ENCODE measurements at regions not wholly inside any gene's neighbourhood (a gene's known extent, or its start where the extent isn't known, plus 50 kb on each side); places are given as distances from the start of the nearest gene placed in this dataset.

DNA sequence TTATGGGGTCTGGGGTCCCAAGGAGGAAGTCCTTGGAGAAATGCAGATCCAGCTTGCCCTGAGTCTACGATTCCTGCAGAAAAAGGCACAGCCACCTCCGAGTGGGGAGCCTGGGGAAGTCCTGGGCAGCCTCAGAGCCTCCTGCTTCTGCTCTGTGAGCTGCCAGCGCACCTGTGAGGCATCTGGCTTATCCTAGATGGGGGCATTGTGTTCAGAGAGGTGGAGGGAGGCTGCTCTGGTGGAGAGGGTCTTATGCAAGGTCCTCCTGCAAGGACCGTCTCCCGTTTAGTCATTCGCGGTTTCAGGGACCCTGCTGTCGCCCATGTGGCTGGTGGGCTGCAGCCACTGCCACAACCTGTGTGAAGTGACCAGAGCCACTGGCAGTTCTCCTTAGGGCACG lies 53.0 kb upstream of the PRMT8 start:
- Histone ChIP-seq H3K27ac (replicated peaks) (no peak overlapping the region), H3K4me3 (replicated peaks; ENCODE audit: insufficient read depth, low read length) (no peak overlapping the region), H3K27me3 (ENCODE audit: insufficient read depth, poor library complexity, severe bottlenecking) (no peaks in the 10 kb centered on the region)
- no peak for DNase-seq (ENCODE audit: low read depth in 1 of 2, low spot score in 1 of 2)
- TF ChIP-seq, protein P1, sequence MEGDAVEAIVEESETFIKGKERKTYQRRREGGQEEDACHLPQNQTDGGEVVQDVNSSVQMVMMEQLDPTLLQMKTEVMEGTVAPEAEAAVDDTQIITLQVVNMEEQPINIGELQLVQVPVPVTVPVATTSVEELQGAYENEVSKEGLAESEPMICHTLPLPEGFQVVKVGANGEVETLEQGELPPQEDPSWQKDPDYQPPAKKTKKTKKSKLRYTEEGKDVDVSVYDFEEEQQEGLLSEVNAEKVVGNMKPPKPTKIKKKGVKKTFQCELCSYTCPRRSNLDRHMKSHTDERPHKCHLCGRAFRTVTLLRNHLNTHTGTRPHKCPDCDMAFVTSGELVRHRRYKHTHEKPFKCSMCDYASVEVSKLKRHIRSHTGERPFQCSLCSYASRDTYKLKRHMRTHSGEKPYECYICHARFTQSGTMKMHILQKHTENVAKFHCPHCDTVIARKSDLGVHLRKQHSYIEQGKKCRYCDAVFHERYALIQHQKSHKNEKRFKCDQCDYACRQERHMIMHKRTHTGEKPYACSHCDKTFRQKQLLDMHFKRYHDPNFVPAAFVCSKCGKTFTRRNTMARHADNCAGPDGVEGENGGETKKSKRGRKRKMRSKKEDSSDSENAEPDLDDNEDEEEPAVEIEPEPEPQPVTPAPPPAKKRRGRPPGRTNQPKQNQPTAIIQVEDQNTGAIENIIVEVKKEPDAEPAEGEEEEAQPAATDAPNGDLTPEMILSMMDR (IDR thresholded peaks at IDR 0.05; ENCODE audit: insufficient read depth, low read length): no peak
- TF ChIP-seq SPI1 (IDR thresholded peaks at IDR 0.05; ENCODE audit: borderline replicate concordance, low read depth): no peak
- TF ChIP-seq, protein P2, sequence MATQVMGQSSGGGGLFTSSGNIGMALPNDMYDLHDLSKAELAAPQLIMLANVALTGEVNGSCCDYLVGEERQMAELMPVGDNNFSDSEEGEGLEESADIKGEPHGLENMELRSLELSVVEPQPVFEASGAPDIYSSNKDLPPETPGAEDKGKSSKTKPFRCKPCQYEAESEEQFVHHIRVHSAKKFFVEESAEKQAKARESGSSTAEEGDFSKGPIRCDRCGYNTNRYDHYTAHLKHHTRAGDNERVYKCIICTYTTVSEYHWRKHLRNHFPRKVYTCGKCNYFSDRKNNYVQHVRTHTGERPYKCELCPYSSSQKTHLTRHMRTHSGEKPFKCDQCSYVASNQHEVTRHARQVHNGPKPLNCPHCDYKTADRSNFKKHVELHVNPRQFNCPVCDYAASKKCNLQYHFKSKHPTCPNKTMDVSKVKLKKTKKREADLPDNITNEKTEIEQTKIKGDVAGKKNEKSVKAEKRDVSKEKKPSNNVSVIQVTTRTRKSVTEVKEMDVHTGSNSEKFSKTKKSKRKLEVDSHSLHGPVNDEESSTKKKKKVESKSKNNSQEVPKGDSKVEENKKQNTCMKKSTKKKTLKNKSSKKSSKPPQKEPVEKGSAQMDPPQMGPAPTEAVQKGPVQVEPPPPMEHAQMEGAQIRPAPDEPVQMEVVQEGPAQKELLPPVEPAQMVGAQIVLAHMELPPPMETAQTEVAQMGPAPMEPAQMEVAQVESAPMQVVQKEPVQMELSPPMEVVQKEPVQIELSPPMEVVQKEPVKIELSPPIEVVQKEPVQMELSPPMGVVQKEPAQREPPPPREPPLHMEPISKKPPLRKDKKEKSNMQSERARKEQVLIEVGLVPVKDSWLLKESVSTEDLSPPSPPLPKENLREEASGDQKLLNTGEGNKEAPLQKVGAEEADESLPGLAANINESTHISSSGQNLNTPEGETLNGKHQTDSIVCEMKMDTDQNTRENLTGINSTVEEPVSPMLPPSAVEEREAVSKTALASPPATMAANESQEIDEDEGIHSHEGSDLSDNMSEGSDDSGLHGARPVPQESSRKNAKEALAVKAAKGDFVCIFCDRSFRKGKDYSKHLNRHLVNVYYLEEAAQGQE (IDR thresholded peaks at IDR 0.05; ENCODE audit: insufficient replicate concordance, low read depth): no peak
- TF ChIP-seq POLR2AphosphoS5 (IDR thresholded peaks at IDR 0.05; ENCODE audit: low read depth): no peak
- TF ChIP-seq GABPA (IDR thresholded peaks at IDR 0.05; ENCODE audit: low read depth): no peak

DNA sequence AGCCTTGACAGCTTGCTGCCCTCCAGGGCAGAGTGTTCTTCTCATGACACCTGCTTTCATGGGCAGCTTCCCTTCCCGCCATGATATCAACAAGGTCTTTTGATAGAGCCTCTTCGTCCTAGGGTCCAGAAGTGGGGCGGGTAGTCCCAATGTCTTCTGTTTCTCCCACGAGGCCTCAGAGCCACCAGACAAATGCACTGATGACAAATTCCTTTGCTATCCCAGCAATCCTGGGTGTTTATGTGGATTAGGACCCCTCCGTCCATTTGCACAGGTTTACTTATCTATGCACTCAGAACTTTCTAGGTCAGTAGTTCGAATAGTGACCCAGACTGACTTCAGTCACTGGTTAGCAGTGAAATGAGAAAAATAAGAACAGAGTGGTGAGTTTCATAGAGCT lies 52.6 kb upstream of the PRMT8 start:
- Histone ChIP-seq H3K27me3 (ENCODE audit: insufficient read depth, poor library complexity, severe bottlenecking) (no peaks in the 10 kb centered on the region), H3K27ac (replicated peaks) (no peak overlapping the region), H3K4me3 (replicated peaks; ENCODE audit: insufficient read depth, low read length) (no peak overlapping the region)
- TF ChIP-seq, protein P2 (IDR thresholded peaks at IDR 0.05; ENCODE audit: insufficient replicate concordance, low read depth): no peak
- TF ChIP-seq, protein P1 (IDR thresholded peaks at IDR 0.05; ENCODE audit: insufficient read depth, low read length): no peak
- TF ChIP-seq SPI1 (IDR thresholded peaks at IDR 0.05; ENCODE audit: borderline replicate concordance, low read depth) (no peak), POLR2AphosphoS5 (IDR thresholded peaks at IDR 0.05; ENCODE audit: low read depth) (no peak), GABPA (IDR thresholded peaks at IDR 0.05; ENCODE audit: low read depth) (no peak)
- no peak for DNase-seq (ENCODE audit: low read depth in 1 of 2, low spot score in 1 of 2)

All from HL-60 (cell line).